K562 (cell line): ENCODE measurements at regions not wholly inside any gene's neighbourhood (a gene's known extent, or its start where the extent isn't known, plus 50 kb on each side); places are given as distances from the start of the nearest gene placed in this dataset.

Experiments used
- C11orf30 ChIP-seq: fragments of 450-650 bp; IDR thresholded peaks from 2 replicates; pipeline ENCODE4 v1.6.1; 2016; ENCODE audit warnings: low read depth, mild to moderate bottlenecking
- DEAF1 ChIP-seq: fragments of 450-650 bp; formaldehyde crosslinking; IDR thresholded peaks from 2 replicates; pipeline ENCODE4 v1.4.0; 2020; ENCODE audit warnings: mild to moderate bottlenecking, moderate library complexity
- HMG20A ChIP-seq: fragments of 450-650 bp; formaldehyde crosslinking; conservative IDR thresholded peaks from 2 replicates; pipeline ENCODE4 v1.4.0; 2020; ENCODE audit warnings: mild to moderate bottlenecking, mixed read lengths
- IRF9 ChIP-seq: fragments of 450-650 bp; IDR thresholded peaks from 2 replicates; pipeline ENCODE4 v1.6.1; 2016; ENCODE audit warnings: missing biosample characterization, missing genetic modification characterization
- KDM5B ChIP-seq: fragments of 200-600 bp; sonication (generic); IDR thresholded peaks from 2 replicates; pipeline ENCODE4 v1.6.1; 2012; ENCODE audit warnings: low read depth, mild to moderate bottlenecking, moderate library complexity, low read length, control low read depth, inconsistent platforms; ENCODE audit not compliant: insufficient replicate concordance
- MAFG ChIP-seq: fragments of 450-650 bp; conservative IDR thresholded peaks from 2 replicates; pipeline ENCODE4 v1.6.1; 2016; ENCODE audit warnings: missing genetic modification characterization, missing compliant biosample characterization
- NFE2 ChIP-seq: IDR thresholded peaks from 2 replicates; pipeline ENCODE4 v1.6.1; 2014; ENCODE audit warnings: antibody characterized with exemption, low read depth
- POLR2G ChIP-seq: fragments of 200-400 bp; formaldehyde crosslinking; IDR thresholded peaks from 2 replicates; pipeline ENCODE4 v1.6.1; 2017; ENCODE audit warnings: low read depth, mild to moderate bottlenecking, antibody characterized with exemption, low read length, moderate library complexity
- SRSF9 ChIP-seq: fragments of 200-400 bp; formaldehyde crosslinking; IDR thresholded peaks from 2 replicates; pipeline ENCODE4 v1.6.1; 2017; ENCODE audit warnings: low read depth, low read length, borderline replicate concordance
- TRIM28 ChIP-seq: fragments of 450-650 bp; IDR thresholded peaks from 2 replicates; pipeline ENCODE4 v1.6.1; 2017
- ZNF407 ChIP-seq: fragments of 450-650 bp; IDR thresholded peaks from 2 replicates; pipeline ENCODE4 v1.6.1; 2016; ENCODE audit warnings: low read depth
- TF ChIP-seq, protein P1 (sequence below): fragments of 250-450 bp; sonication (Bioruptor Pico); IDR thresholded peaks from 2 replicates; pipeline ENCODE4 v1.8.0; 2022; ENCODE audit warnings: moderate library complexity, mild to moderate bottlenecking, inconsistent platforms

DNA sequence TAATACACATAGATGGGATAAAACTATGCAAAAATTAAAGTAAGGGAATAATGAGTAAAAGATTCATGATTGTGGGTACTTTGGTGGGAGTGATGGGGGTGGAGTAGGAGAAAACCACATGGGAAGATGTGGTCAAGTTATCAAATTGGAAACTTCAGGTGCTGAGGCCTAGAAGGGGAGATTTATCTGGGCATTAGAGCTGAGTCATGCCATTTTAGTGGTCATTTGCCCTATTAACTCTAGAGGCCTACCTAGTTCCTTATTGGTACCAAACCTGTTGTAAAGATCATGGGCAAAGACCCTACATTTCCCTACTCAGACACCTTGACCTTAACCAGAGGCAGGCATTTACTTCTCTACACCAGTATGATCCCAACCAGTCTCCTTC, 125.9 kb upstream of the BCL6 start (continued):
- TF ChIP-seq MAFG (tag) (peak; percentile 58), HMG20A (CRISPR knock-in tag) (no peak), KDM5B (no peak), POLR2G (no peak), DEAF1 (CRISPR knock-in tag) (no peak), NFE2 (peak; percentile 49), ZNF407 (no peak), IRF9 (tag) (no peak), C11orf30 (peak; percentile 46; the same call in 1 of the 2 replicates), TRIM28 (no peak), SRSF9 (no peak)
- TF ChIP-seq, protein P1, sequence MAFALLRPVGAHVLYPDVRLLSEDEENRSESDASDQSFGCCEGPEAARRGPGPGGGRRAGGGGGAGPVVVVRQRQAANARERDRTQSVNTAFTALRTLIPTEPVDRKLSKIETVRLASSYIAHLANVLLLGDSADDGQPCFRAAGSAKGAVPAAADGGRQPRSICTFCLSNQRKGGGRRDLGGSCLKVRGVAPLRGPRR: no peak
